Panc1 (cell line): ENCODE measurements at regions not wholly inside any gene's neighbourhood (a gene's known extent, or its start where the extent isn't known, plus 50 kb on each side); places are given as distances from the start of the nearest gene placed in this dataset.

ENCODE experiments used
- POLR2AphosphoS5 ChIP-seq: IDR thresholded peaks from 2 replicates; pipeline ENCODE4 v1.6.1; 2012; ENCODE audit warnings: mild to moderate bottlenecking, low read depth, low read length, moderate library complexity
- TF ChIP-seq, protein P1 (sequence below): fragments of 450-650 bp; IDR thresholded peaks from 2 replicates; pipeline ENCODE4 v1.5.1; 2017; ENCODE audit warnings: mild to moderate bottlenecking

DNA sequence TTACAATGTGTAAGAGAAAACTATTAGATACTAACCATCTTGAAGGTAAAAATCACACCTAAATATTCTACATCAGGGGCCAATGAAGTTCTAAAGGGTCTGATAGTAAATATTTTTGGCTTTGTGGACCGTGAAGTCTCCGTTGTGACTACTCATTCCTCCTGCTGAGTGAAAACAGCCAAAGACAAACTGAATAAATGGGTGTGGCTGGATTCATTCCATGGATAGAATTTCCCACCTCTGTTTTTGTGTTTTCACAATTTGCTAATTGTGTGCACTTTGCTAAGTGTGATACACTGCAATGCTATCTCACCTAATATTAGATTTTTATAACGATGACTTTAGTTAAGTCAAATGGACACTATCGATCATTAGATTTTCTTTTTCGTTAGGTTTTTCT is 1474.0 kb downstream of the PLA2G4A start:
- TF ChIP-seq, protein P1, sequence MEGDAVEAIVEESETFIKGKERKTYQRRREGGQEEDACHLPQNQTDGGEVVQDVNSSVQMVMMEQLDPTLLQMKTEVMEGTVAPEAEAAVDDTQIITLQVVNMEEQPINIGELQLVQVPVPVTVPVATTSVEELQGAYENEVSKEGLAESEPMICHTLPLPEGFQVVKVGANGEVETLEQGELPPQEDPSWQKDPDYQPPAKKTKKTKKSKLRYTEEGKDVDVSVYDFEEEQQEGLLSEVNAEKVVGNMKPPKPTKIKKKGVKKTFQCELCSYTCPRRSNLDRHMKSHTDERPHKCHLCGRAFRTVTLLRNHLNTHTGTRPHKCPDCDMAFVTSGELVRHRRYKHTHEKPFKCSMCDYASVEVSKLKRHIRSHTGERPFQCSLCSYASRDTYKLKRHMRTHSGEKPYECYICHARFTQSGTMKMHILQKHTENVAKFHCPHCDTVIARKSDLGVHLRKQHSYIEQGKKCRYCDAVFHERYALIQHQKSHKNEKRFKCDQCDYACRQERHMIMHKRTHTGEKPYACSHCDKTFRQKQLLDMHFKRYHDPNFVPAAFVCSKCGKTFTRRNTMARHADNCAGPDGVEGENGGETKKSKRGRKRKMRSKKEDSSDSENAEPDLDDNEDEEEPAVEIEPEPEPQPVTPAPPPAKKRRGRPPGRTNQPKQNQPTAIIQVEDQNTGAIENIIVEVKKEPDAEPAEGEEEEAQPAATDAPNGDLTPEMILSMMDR = no peak
- no peak for TF ChIP-seq POLR2AphosphoS5
